ENCODE measurements at regions not wholly inside any gene's neighbourhood (a gene's known extent, or its start where the extent isn't known, plus 50 kb on each side); places are given as distances from the start of the nearest gene placed in this dataset.

- no peaks in the 10 kb centered on the region for H3K27me3 Mint-ChIP-seq
- no peak for ATAC-seq (replicated peaks)
- H3K36me3 Mint-ChIP-seq (ENCODE audit: low read depth) = no peaks in the 10 kb centered on the region
- H3K4me1 Mint-ChIP-seq = no peaks in the 10 kb centered on the region
- no peak overlapping the region for H3K27ac Mint-ChIP-seq
- H3K4me3 Mint-ChIP-seq = no peak overlapping the region
- peaks cover 16% of the 10 kb centered on the region for H3K9me3 Mint-ChIP-seq
Measured at GRCh38 chr13:83265279-83265678, 617.0 kb downstream of the SLITRK1 start.

- H3K27ac Mint-ChIP-seq = no peak overlapping the region
- no peak for ATAC-seq (replicated peaks)
- H3K4me3 Mint-ChIP-seq = no peak overlapping the region
- H3K4me1 Mint-ChIP-seq = no peaks in the 10 kb centered on the region
- H3K36me3 Mint-ChIP-seq (ENCODE audit: low read depth) = no peaks in the 10 kb centered on the region
- H3K9me3 Mint-ChIP-seq = peaks cover 23% of the 10 kb centered on the region
- H3K27me3 Mint-ChIP-seq = no peaks in the 10 kb centered on the region
Measured at GRCh38 chr13:83248751-83249150, 633.5 kb downstream of the SLITRK1 start.

- Mint-ChIP-seq H3K36me3 (ENCODE audit: low read depth) (no peaks in the 10 kb centered on the region), H3K4me1 (no peaks in the 10 kb centered on the region), H3K27me3 (no peaks in the 10 kb centered on the region), H3K27ac (no peak overlapping the region), H3K4me3 (no peak overlapping the region), H3K9me3 (peaks cover 12% of the 10 kb centered on the region)
- ATAC-seq (replicated peaks) = no peak
Measured at GRCh38 chr13:83232626-83233025, 649.6 kb downstream of the SLITRK1 start.

- Mint-ChIP-seq H3K27me3 (no peaks in the 10 kb centered on the region), H3K4me1 (no peaks in the 10 kb centered on the region), H3K4me3 (no peak overlapping the region), H3K36me3 (ENCODE audit: low read depth) (no peaks in the 10 kb centered on the region), H3K9me3 (peaks cover 8% of the 10 kb centered on the region), H3K27ac (no peak overlapping the region)
- ATAC-seq (replicated peaks) = no peak
Measured at GRCh38 chr13:83229574-83230305, 652.5 kb downstream of the SLITRK1 start.

GRCh38 chr13:83223546-83223945, 658.7 kb downstream of the SLITRK1 start:
- no peak for ATAC-seq (replicated peaks)
- Mint-ChIP-seq H3K27me3 (no peaks in the 10 kb centered on the region), H3K4me3 (no peak overlapping the region), H3K4me1 (no peaks in the 10 kb centered on the region), H3K9me3 (peaks cover 4% of the 10 kb centered on the region), H3K27ac (no peak overlapping the region), H3K36me3 (ENCODE audit: low read depth) (no peaks in the 10 kb centered on the region)

GRCh38 chr13:83221813-83222241, 660.4 kb downstream of the SLITRK1 start:
- Mint-ChIP-seq H3K4me3 (no peak overlapping the region), H3K36me3 (ENCODE audit: low read depth) (no peaks in the 10 kb centered on the region)
- ATAC-seq (replicated peaks) = no peak

GRCh38 chr13:83221256-83221655, 661.0 kb downstream of the SLITRK1 start:
- H3K4me3 Mint-ChIP-seq = no peak overlapping the region
- H3K4me1 Mint-ChIP-seq = no peaks in the 10 kb centered on the region
- H3K27ac Mint-ChIP-seq = no peak overlapping the region
- H3K9me3 Mint-ChIP-seq = no peaks in the 10 kb centered on the region
- no peak for ATAC-seq (replicated peaks)
- no peaks in the 10 kb centered on the region for H3K27me3 Mint-ChIP-seq
- H3K36me3 Mint-ChIP-seq (ENCODE audit: low read depth) = no peaks in the 10 kb centered on the region

More at GRCh38 chr13:83221813-83222241, 660.4 kb downstream of the SLITRK1 start:
- Mint-ChIP-seq H3K4me1 (no peaks in the 10 kb centered on the region), H3K27ac (no peak overlapping the region), H3K27me3 (no peaks in the 10 kb centered on the region), H3K9me3 (no peaks in the 10 kb centered on the region)

- Mint-ChIP-seq H3K27me3 (no peaks in the 10 kb centered on the region), H3K9me3 (no peaks in the 10 kb centered on the region), H3K4me1 (no peaks in the 10 kb centered on the region), H3K4me3 (no peak overlapping the region), H3K36me3 (ENCODE audit: low read depth) (no peaks in the 10 kb centered on the region), H3K27ac (no peak overlapping the region)
- no peak for ATAC-seq (replicated peaks)
Measured at GRCh38 chr13:83220241-83220640, 662.0 kb downstream of the SLITRK1 start.

- H3K9me3 Mint-ChIP-seq = no peaks in the 10 kb centered on the region
- no peaks in the 10 kb centered on the region for H3K36me3 Mint-ChIP-seq (ENCODE audit: low read depth)
- H3K4me1 Mint-ChIP-seq = no peaks in the 10 kb centered on the region
Measured at GRCh38 chr13:83219832-83220231, 662.4 kb downstream of the SLITRK1 start.

GRCh38 chr13:83216479-83217245, 665.6 kb downstream of the SLITRK1 start:
- Mint-ChIP-seq H3K4me1 (no peaks in the 10 kb centered on the region), H3K9me3 (no peaks in the 10 kb centered on the region), H3K27ac (no peak overlapping the region), H3K4me3 (no peak overlapping the region), H3K36me3 (ENCODE audit: low read depth) (no peaks in the 10 kb centered on the region), H3K27me3 (no peaks in the 10 kb centered on the region)
- no peak for ATAC-seq (replicated peaks)

More at GRCh38 chr13:83219832-83220231, 662.4 kb downstream of the SLITRK1 start:
- ATAC-seq (replicated peaks) = no peak
- no peak overlapping the region for H3K4me3 Mint-ChIP-seq
- no peak overlapping the region for H3K27ac Mint-ChIP-seq
- no peaks in the 10 kb centered on the region for H3K27me3 Mint-ChIP-seq

- ATAC-seq (replicated peaks) = no peak
- H3K27me3 Mint-ChIP-seq = no peaks in the 10 kb centered on the region
- no peaks in the 10 kb centered on the region for H3K36me3 Mint-ChIP-seq (ENCODE audit: low read depth)
- no peaks in the 10 kb centered on the region for H3K4me1 Mint-ChIP-seq
- H3K27ac Mint-ChIP-seq = no peak overlapping the region
- no peaks in the 10 kb centered on the region for H3K9me3 Mint-ChIP-seq
- no peak overlapping the region for H3K4me3 Mint-ChIP-seq
Measured at GRCh38 chr13:83215627-83216026, 666.6 kb downstream of the SLITRK1 start.

- H3K27me3 Mint-ChIP-seq = no peaks in the 10 kb centered on the region
- no peak for ATAC-seq (replicated peaks)
Measured at GRCh38 chr13:83214452-83214851, 667.8 kb downstream of the SLITRK1 start.

GRCh38 chr13:83211301-83211700, 671.0 kb downstream of the SLITRK1 start:
- H3K27ac Mint-ChIP-seq = no peak overlapping the region
- no peak for ATAC-seq (replicated peaks)

More at GRCh38 chr13:83214452-83214851, 667.8 kb downstream of the SLITRK1 start:
- H3K27ac Mint-ChIP-seq = no peak overlapping the region
- H3K4me3 Mint-ChIP-seq = no peak overlapping the region
- no peaks in the 10 kb centered on the region for H3K4me1 Mint-ChIP-seq
- no peaks in the 10 kb centered on the region for H3K36me3 Mint-ChIP-seq (ENCODE audit: low read depth)
- no peaks in the 10 kb centered on the region for H3K9me3 Mint-ChIP-seq

GRCh38 chr13:83204886-83205285, 677.4 kb downstream of the SLITRK1 start:
- ATAC-seq (replicated peaks) = no peak
- H3K9me3 Mint-ChIP-seq = peaks cover 8% of the 10 kb centered on the region
- H3K27ac Mint-ChIP-seq = no peak overlapping the region
- no peaks in the 10 kb centered on the region for H3K4me1 Mint-ChIP-seq
- H3K27me3 Mint-ChIP-seq = no peaks in the 10 kb centered on the region
- H3K36me3 Mint-ChIP-seq (ENCODE audit: low read depth) = no peaks in the 10 kb centered on the region
- no peak overlapping the region for H3K4me3 Mint-ChIP-seq

More at GRCh38 chr13:83211301-83211700, 671.0 kb downstream of the SLITRK1 start:
- Mint-ChIP-seq H3K9me3 (no peaks in the 10 kb centered on the region), H3K4me1 (no peaks in the 10 kb centered on the region), H3K4me3 (no peak overlapping the region), H3K27me3 (no peaks in the 10 kb centered on the region), H3K36me3 (ENCODE audit: low read depth) (no peaks in the 10 kb centered on the region)

- H3K36me3 Mint-ChIP-seq (ENCODE audit: low read depth) = no peaks in the 10 kb centered on the region
- H3K4me1 Mint-ChIP-seq = no peaks in the 10 kb centered on the region
- H3K4me3 Mint-ChIP-seq = no peak overlapping the region
- H3K27ac Mint-ChIP-seq = no peak overlapping the region
- no peak for ATAC-seq (replicated peaks)
- no peaks in the 10 kb centered on the region for H3K27me3 Mint-ChIP-seq
- H3K9me3 Mint-ChIP-seq = peaks cover 8% of the 10 kb centered on the region
Measured at GRCh38 chr13:83201506-83201905, 680.8 kb downstream of the SLITRK1 start.

Measured in activated T-helper 17 cell treated with anti-CD3 and anti-CD28 coated beads, Interleukin-2, amount 50 U/mL, for 72 hours (primary cell).